Lower leg skin (tissue), 4 donors: ENCODE measurements at regions not wholly inside any gene's neighbourhood (a gene's known extent, or its start where the extent isn't known, plus 50 kb on each side); places are given as distances from the start of the nearest gene placed in this dataset.
"Not testable (repeated sequence)": the region's sequence is repeated elsewhere in the genome, so short reads cannot be mapped to it uniquely, and the experiment has no call there.

ENCODE experiments used
- DNase-seq, 2 donors: peaks; one replicate each; pipeline ENCODE4 v3.0.0-alpha.2; 2019; ENCODE audit warnings: low spot score in 2 of 2
- H3K4me3 ChIP-seq: fragments of 200-600 bp; sonication (generic); 2 replicates; pipeline ENCODE4 v1.5.1; 2017; ENCODE audit warnings: mild to moderate bottlenecking, low read depth; ENCODE audit not compliant: poor library complexity, severe bottlenecking
- POLR2A ChIP-seq, 2 donors: fragments of 450-650 bp; IDR thresholded peaks; one replicate each; pipeline ENCODE4 v1.6.1; 2016 to 2017; ENCODE audit warnings: antibody characterized with exemption in 2 of 2, mild to moderate bottlenecking in 1 of 2, moderate library complexity in 1 of 2
- WGBS, 2 donors: methylation state at CpG; one replicate each; pipeline ENCODE4 v1.1.5; 2018; 5-methylcytosine and 5-hydroxymethylcytosine counted together
- intact Hi-C: fragments of 100-400 bp; cut with DNase I; formaldehyde crosslinking; loops from one replicate; pipeline ENCODE4 v1.15.0; 2023; ENCODE audit warnings: low total_unique reads
- TF ChIP-seq, protein P1 (sequence below), 3 donors: fragments of 450-650 bp; IDR thresholded peaks; one replicate each; pipeline ENCODE4 v1.5.1; 2016; ENCODE audit warnings: antibody characterized with exemption in 3 of 3, mild to moderate bottlenecking in 3 of 3, moderate library complexity in 2 of 3

GRCh38 chr4:34412233-34412632 is 1832.1 kb downstream of the ARAP2 start:
- no peak for TF ChIP-seq POLR2A (IDR thresholded peaks at IDR 0.05)
- TF ChIP-seq, protein P1, sequence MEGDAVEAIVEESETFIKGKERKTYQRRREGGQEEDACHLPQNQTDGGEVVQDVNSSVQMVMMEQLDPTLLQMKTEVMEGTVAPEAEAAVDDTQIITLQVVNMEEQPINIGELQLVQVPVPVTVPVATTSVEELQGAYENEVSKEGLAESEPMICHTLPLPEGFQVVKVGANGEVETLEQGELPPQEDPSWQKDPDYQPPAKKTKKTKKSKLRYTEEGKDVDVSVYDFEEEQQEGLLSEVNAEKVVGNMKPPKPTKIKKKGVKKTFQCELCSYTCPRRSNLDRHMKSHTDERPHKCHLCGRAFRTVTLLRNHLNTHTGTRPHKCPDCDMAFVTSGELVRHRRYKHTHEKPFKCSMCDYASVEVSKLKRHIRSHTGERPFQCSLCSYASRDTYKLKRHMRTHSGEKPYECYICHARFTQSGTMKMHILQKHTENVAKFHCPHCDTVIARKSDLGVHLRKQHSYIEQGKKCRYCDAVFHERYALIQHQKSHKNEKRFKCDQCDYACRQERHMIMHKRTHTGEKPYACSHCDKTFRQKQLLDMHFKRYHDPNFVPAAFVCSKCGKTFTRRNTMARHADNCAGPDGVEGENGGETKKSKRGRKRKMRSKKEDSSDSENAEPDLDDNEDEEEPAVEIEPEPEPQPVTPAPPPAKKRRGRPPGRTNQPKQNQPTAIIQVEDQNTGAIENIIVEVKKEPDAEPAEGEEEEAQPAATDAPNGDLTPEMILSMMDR (IDR thresholded peaks at IDR 0.05): no peak
- intact Hi-C loops: no loop called here
- H3K4me3 ChIP-seq: no peak overlapping the region
- DNase-seq: no peak
- 85 to 94% methylated on average over 2 of the region's 2 CpGs for WGBS, 2 donors

DNA sequence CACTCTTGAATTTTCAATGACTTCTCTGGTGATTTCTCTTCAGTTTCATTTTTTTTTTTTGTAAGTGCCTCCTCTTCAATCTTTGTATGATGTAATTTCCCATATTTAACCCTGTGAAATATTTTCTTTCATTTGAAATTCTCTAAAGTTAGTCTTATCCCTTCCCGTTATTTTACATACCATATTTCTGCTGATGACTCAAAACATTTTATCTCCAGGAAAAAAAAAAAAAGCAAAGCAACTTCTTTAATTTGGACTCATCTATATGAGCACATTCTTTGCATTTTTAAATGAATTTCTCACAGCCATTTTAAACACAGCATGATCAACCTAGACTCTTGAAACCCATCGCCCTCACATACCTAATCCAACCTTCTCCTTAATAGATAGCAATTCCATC is 1831.4 kb downstream of the ARAP2 start:
- H3K4me3 ChIP-seq: no peak overlapping the region
- 88 to 91% methylated on average over 2 of the region's 2 CpGs for WGBS, 2 donors
- no peak for DNase-seq
- intact Hi-C loops: no loop called here
- TF ChIP-seq POLR2A (IDR thresholded peaks at IDR 0.05): no peak
- TF ChIP-seq, protein P1 (IDR thresholded peaks at IDR 0.05): no peak

- DNase-seq: no peak
- 81 to 95% methylated on average over 3 of the region's 3 CpGs for WGBS, 2 donors
- H3K4me3 ChIP-seq: no peak overlapping the region
- TF ChIP-seq, protein P1 (IDR thresholded peaks at IDR 0.05): no peak
- no peak for TF ChIP-seq POLR2A (IDR thresholded peaks at IDR 0.05)
- intact Hi-C loops: no loop called here
These were observed 1827.2 kb downstream of the ARAP2 start for GRCh38 chr4:34417160-34417559.

GRCh38 chr4:34419871-34420270 is 1824.4 kb downstream of the ARAP2 start:
- H3K4me3 ChIP-seq: no peak overlapping the region
- TF ChIP-seq POLR2A (IDR thresholded peaks at IDR 0.05): no peak
- TF ChIP-seq, protein P1 (IDR thresholded peaks at IDR 0.05): no peak
- intact Hi-C loops: no loop called here
- WGBS, 2 donors: 90 to 94% methylated on average over 2 of the region's 2 CpGs
- no peak for DNase-seq

GRCh38 chr4:34422472-34423175 is 1821.7 kb downstream of the ARAP2 start:
- intact Hi-C loops: no loop called here
- DNase-seq: no peak
- 40 to 47% methylated on average over 4 of the region's 4 CpGs for WGBS, 2 donors
- no peak overlapping the region for H3K4me3 ChIP-seq
- TF ChIP-seq, protein P1 (IDR thresholded peaks at IDR 0.05): no peak
- TF ChIP-seq POLR2A (IDR thresholded peaks at IDR 0.05): no peak

DNA sequence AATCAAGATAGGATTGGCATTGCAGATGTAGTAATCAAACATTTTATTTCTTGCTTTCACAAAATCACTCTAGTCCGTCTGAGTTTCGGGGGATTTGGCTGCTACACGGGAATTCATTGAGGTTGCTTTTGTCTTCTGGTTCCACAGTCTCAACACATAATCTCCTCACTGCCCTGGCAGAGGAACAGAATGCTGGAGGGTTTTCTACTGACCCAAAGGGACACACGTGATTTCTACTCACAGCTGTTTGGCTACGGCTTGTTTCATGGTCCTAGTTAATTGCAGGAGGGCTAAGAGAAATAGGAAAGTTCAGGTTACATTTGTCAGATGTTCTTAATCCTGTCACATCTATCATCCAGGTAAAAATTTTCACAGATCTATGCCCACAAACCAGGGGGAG is 1811.6 kb downstream of the ARAP2 start:
- intact Hi-C loops: no loop called here
- TF ChIP-seq, protein P1 (IDR thresholded peaks at IDR 0.05): no peak
- no peak for TF ChIP-seq POLR2A (IDR thresholded peaks at IDR 0.05)
- no peak for DNase-seq
- WGBS, 2 donors: 83 to 84% methylated on average over 5 of the region's 5 CpGs
- H3K4me3 ChIP-seq: no peak overlapping the region

DNA sequence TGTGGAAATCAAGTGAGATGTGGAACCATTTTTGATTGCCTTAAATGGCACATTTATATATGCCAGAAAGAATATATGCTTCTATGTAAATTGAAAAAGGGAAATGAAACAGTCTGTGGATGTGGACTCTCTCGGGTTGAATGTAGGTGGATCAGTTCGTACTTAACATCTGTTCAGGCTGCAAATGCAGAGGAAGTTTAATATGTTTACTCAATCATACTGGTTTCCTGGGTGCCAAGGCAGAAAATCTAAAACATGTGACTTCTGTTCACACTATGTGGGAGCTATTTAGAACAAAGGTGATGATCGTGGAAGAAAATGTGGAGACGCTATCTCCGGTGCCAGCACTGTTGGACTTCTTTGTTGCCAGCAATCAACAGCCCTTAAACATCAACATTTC is 1809.9 kb downstream of the ARAP2 start:
- DNase-seq, intact Hi-C loops, H3K4me3 ChIP-seq: not testable (repeated sequence)
- WGBS, 2 donors: 64 to 77% methylated on average over 5 of the region's 5 CpGs
